ENCODE measurements at regions not wholly inside any gene's neighbourhood (a gene's known extent, or its start where the extent isn't known, plus 50 kb on each side); places are given as distances from the start of the nearest gene placed in this dataset.

GRCh38 chr18:27826101-27826500 is 350.8 kb downstream of the CDH2 start:
- DNase-seq (ENCODE audit: low spot score) = no peak

- DNase-seq (ENCODE audit: low spot score) = no peak
Observed at GRCh38 chr18:27825689-27826088, 351.2 kb downstream of the CDH2 start.

GRCh38 chr18:27824841-27825681 is 351.9 kb downstream of the CDH2 start:
- DNase-seq (ENCODE audit: low spot score) = no peak

GRCh38 chr18:27824275-27824674 is 352.7 kb downstream of the CDH2 start:
- no peak for DNase-seq (ENCODE audit: low spot score)

- DNase-seq (ENCODE audit: low spot score) = no peak
Observed at GRCh38 chr18:27823053-27823452, 353.9 kb downstream of the CDH2 start.

GRCh38 chr18:27808683-27809082 is 368.2 kb downstream of the CDH2 start:
- DNase-seq (ENCODE audit: low spot score) = no peak

- DNase-seq (ENCODE audit: low spot score) = no peak
Observed at GRCh38 chr18:27803957-27804356, 373.0 kb downstream of the CDH2 start.

GRCh38 chr18:27797484-27797883 is 379.4 kb downstream of the CDH2 start:
- no peak for DNase-seq (ENCODE audit: low spot score)

- no peak for DNase-seq (ENCODE audit: low spot score)
Observed at GRCh38 chr18:27794181-27794926, 382.6 kb downstream of the CDH2 start.

GRCh38 chr18:27793013-27793785 is 383.7 kb downstream of the CDH2 start:
- DNase-seq (ENCODE audit: low spot score) = no peak

- no peak for DNase-seq (ENCODE audit: low spot score)
Observed at GRCh38 chr18:27789406-27789805, 387.5 kb downstream of the CDH2 start.

- DNase-seq (ENCODE audit: low spot score) = no peak
Observed at GRCh38 chr18:27787547-27787946, 389.4 kb downstream of the CDH2 start.

- no peak for DNase-seq (ENCODE audit: low spot score)
Observed at GRCh38 chr18:27785815-27786471, 391.0 kb downstream of the CDH2 start.

- DNase-seq (ENCODE audit: low spot score) = no peak
Observed at GRCh38 chr18:27780061-27780745, 396.7 kb downstream of the CDH2 start.

GRCh38 chr18:27778925-27779324 is 398.0 kb downstream of the CDH2 start:
- no peak for DNase-seq (ENCODE audit: low spot score)

- no peak for DNase-seq (ENCODE audit: low spot score)
Observed at GRCh38 chr18:27778441-27778840, 398.5 kb downstream of the CDH2 start.

GRCh38 chr18:27772081-27772480 is 404.8 kb downstream of the CDH2 start:
- no peak for DNase-seq (ENCODE audit: low spot score)

GRCh38 chr18:27771571-27771970 is 405.4 kb downstream of the CDH2 start:
- no peak for DNase-seq (ENCODE audit: low spot score)

GRCh38 chr18:27769152-27769551 is 407.8 kb downstream of the CDH2 start:
- no peak for DNase-seq (ENCODE audit: low spot score)

- no peak for DNase-seq (ENCODE audit: low spot score)
Observed at GRCh38 chr18:27763936-27764335, 413.0 kb downstream of the CDH2 start.

GRCh38 chr18:27763341-27763740 is 413.6 kb downstream of the CDH2 start:
- no peak for DNase-seq (ENCODE audit: low spot score)

Data from left forelimb (tissue), 1 donor.